IMR-90 (cell line): ENCODE measurements at regions not wholly inside any gene's neighbourhood (a gene's known extent, or its start where the extent isn't known, plus 50 kb on each side); places are given as distances from the start of the nearest gene placed in this dataset.

Source experiments
- CHD1 ChIP-seq: IDR thresholded peaks from 2 replicates; pipeline ENCODE4 v1.6.1; 2012; ENCODE audit warnings: low read depth, low read length, improper control_type of control experiment
- TF ChIP-seq, protein P1 (sequence below): fragments of 150-350 bp; IDR thresholded peaks from 2 replicates; pipeline ENCODE4 v1.6.1; 2017; ENCODE audit warnings: mild to moderate bottlenecking, antibody characterized with exemption, low read length, low read depth
- TF ChIP-seq, protein P2 (sequence below): conservative IDR thresholded peaks from 2 replicates; pipeline ENCODE4 v1.5.1; 2012; ENCODE audit warnings: mild to moderate bottlenecking, low read depth, low read length, improper control_type of control experiment

DNA sequence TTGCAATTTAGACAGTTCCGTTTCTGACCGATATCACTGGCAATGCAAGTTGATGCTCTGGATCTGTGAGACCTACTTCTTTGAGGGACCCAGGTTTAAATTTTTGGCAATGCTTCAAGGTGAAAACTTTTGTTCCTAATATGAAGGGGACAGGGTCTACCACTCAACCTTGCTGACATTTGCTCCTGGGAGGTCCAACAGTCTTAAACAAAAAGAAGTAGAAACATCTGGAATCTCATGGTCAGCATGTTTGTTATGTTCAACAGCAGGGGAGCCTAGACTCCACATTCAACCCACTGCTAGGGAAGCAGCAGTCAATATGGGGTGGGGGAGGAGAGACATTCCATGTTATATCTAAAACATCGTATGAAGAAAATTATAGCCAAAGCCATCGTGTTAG is 196.4 kb downstream of the SIM1 start:
- TF ChIP-seq, protein P1, sequence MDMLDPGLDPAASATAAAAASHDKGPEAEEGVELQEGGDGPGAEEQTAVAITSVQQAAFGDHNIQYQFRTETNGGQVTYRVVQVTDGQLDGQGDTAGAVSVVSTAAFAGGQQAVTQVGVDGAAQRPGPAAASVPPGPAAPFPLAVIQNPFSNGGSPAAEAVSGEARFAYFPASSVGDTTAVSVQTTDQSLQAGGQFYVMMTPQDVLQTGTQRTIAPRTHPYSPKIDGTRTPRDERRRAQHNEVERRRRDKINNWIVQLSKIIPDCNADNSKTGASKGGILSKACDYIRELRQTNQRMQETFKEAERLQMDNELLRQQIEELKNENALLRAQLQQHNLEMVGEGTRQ: no peak
- TF ChIP-seq, protein P2, sequence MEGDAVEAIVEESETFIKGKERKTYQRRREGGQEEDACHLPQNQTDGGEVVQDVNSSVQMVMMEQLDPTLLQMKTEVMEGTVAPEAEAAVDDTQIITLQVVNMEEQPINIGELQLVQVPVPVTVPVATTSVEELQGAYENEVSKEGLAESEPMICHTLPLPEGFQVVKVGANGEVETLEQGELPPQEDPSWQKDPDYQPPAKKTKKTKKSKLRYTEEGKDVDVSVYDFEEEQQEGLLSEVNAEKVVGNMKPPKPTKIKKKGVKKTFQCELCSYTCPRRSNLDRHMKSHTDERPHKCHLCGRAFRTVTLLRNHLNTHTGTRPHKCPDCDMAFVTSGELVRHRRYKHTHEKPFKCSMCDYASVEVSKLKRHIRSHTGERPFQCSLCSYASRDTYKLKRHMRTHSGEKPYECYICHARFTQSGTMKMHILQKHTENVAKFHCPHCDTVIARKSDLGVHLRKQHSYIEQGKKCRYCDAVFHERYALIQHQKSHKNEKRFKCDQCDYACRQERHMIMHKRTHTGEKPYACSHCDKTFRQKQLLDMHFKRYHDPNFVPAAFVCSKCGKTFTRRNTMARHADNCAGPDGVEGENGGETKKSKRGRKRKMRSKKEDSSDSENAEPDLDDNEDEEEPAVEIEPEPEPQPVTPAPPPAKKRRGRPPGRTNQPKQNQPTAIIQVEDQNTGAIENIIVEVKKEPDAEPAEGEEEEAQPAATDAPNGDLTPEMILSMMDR: no peak
- no peak for TF ChIP-seq CHD1
